HL-60 (cell line): ENCODE measurements at regions not wholly inside any gene's neighbourhood (a gene's known extent, or its start where the extent isn't known, plus 50 kb on each side); places are given as distances from the start of the nearest gene placed in this dataset.

Source experiments
- CTCF ChIP-seq: IDR thresholded peaks from one replicate; pipeline ENCODE4 v1.5.1; 2011; ENCODE audit warnings: low read length, control low read depth, inconsistent platforms; ENCODE audit not compliant: insufficient read depth
- GABPA ChIP-seq: IDR thresholded peaks from 2 replicates; pipeline ENCODE4 v1.6.1; 2012; ENCODE audit warnings: low read depth
- POLR2AphosphoS5 ChIP-seq: IDR thresholded peaks from 2 replicates; pipeline ENCODE4 v1.6.1; 2012; ENCODE audit warnings: low read depth
- REST ChIP-seq: IDR thresholded peaks from 2 replicates; pipeline ENCODE4 v1.6.1; 2012; ENCODE audit warnings: low read depth; ENCODE audit not compliant: insufficient replicate concordance
- SPI1 ChIP-seq: IDR thresholded peaks from 2 replicates; pipeline ENCODE4 v1.6.1; 2012; ENCODE audit warnings: low read depth, mild to moderate bottlenecking, borderline replicate concordance

GRCh38 chr3:170780955-170781354 is 89.0 kb downstream of the RPL22L1 start:
- TF ChIP-seq CTCF (no peak), POLR2AphosphoS5 (no peak), REST (no peak), SPI1 (no peak), GABPA (no peak)
